ENCODE measurements at regions not wholly inside any gene's neighbourhood (a gene's known extent, or its start where the extent isn't known, plus 50 kb on each side); places are given as distances from the start of the nearest gene placed in this dataset.
"Not testable (repeated sequence)": the region's sequence is repeated elsewhere in the genome, so short reads cannot be mapped to it uniquely, and the experiment has no call there.

GRCh38 chr16:13848795-13849194 is 71.2 kb upstream of the ERCC4 start:
- H3K36me3 Mint-ChIP-seq: no peaks in the 10 kb centered on the region
- peaks cover 8 to 13% of the 10 kb centered on the region in 2 donors for H3K27me3 Mint-ChIP-seq
- ChIA-PET CTCF (ENCODE audit: partially characterized antibody) (interaction anchor here (0.6 kb wide), 1 partner anchor 43 kb away, joined by 3 read pairs; no protein-coding TSS in a partner anchor), POLR2A (ENCODE audit: partially characterized antibody) (no interaction called here)
- H3K9me3 ChIP-seq (ENCODE audit: control insufficient read depth in 1 of 2, low read length in 2 of 2): no peaks in the 10 kb centered on the region
- no peak overlapping the region for H3K4me3 Mint-ChIP-seq
- intact Hi-C loops (cut with micrococcal nuclease): no loop called here
- no peaks in the 10 kb centered on the region for H3K4me1 ChIP-seq (ENCODE audit: insufficient read depth, low read length)
- no peak overlapping the region for H3K4me3 ChIP-seq (ENCODE audit: low read length in 2 of 2)
- no peak overlapping the region for H3K27ac Mint-ChIP-seq
- DNase-seq: no peak
- H3K27ac ChIP-seq (ENCODE audit: low read depth, low read length): no peak overlapping the region
- H3K4me1 Mint-ChIP-seq: no peaks in the 10 kb centered on the region
- peaks cover 0 to 8% (median 3%) of the 10 kb centered on the region in 8 donors for H3K9me3 Mint-ChIP-seq
- no peaks in the 10 kb centered on the region for H3K36me3 ChIP-seq (ENCODE audit: insufficient read depth, low read length)
- H3K27me3 ChIP-seq (ENCODE audit: insufficient read depth, low read length): no peaks in the 10 kb centered on the region

DNA sequence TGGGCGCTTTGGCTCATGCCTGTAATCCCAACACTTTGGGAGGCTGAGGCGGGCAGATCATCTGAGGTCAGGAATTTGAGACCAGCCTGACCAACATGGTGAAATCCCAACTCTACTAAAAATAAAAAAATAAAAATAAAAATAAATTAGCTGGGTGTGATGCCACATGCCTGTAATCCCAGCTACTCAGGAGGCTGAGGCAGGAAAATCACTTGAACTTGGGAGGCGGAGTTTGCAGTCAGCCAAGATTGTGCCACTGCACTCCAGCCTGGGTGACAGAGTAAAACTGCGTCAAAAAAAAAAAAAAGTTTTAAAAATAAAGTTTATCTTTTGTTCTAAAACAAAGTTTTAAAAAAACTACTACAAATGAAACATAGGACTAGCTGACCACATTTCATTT is 69.8 kb upstream of the ERCC4 start:
- H3K4me1 Mint-ChIP-seq; H3K27ac ChIP-seq (ENCODE audit: low read depth, low read length); CTCF ChIA-PET (ENCODE audit: partially characterized antibody); H3K36me3 ChIP-seq (ENCODE audit: insufficient read depth, low read length); H3K9me3 ChIP-seq (ENCODE audit: control insufficient read depth in 1 of 2, low read length in 2 of 2); POLR2A ChIA-PET (ENCODE audit: partially characterized antibody); H3K27ac Mint-ChIP-seq; H3K27me3 ChIP-seq (ENCODE audit: insufficient read depth, low read length); intact Hi-C loops (cut with micrococcal nuclease); H3K36me3 Mint-ChIP-seq; H3K4me3 ChIP-seq (ENCODE audit: low read length in 2 of 2); H3K4me1 ChIP-seq (ENCODE audit: insufficient read depth, low read length); DNase-seq; H3K9me3 Mint-ChIP-seq; H3K4me3 Mint-ChIP-seq: not testable (repeated sequence)
- H3K27me3 Mint-ChIP-seq: peaks cover 8 to 15% of the 10 kb centered on the region in 2 donors

DNA sequence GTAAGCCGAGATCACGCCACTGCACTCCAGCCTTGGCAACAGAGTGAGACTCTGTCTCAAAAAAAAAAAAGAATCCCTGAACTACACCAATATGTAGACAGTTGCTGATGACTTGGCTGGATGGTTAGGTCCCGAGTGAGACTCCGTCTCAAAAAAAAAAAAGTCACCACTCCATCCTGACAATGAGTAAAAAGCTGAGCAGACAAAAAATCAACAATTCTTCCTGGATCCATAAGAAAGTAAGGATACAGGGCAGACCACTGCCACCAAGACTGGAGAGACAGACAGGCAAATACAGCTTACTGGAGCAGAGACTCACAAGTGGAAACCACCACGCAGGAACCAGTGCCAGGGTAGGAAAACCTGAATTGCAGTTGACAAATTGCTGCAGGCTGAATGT is 67.1 kb upstream of the ERCC4 start:
- no peaks in the 10 kb centered on the region for H3K27me3 ChIP-seq (ENCODE audit: insufficient read depth, low read length)
- H3K36me3 ChIP-seq (ENCODE audit: insufficient read depth, low read length): no peaks in the 10 kb centered on the region
- DNase-seq: no peak
- H3K9me3 Mint-ChIP-seq: peaks cover 0 to 8% (median 0%) of the 10 kb centered on the region in 8 donors
- ChIA-PET CTCF (ENCODE audit: partially characterized antibody) (interaction anchor here (1.7 kb wide), 1 partner anchor 12 kb away, joined by 5 read pairs; no protein-coding TSS in a partner anchor), POLR2A (ENCODE audit: partially characterized antibody) (no interaction called here)
- H3K27ac ChIP-seq (ENCODE audit: low read depth, low read length): no peak overlapping the region
- no peaks in the 10 kb centered on the region for H3K9me3 ChIP-seq (ENCODE audit: control insufficient read depth in 1 of 2, low read length in 2 of 2)
- no peak overlapping the region for H3K4me3 Mint-ChIP-seq
- H3K4me1 Mint-ChIP-seq: no peaks in the 10 kb centered on the region
- no peak overlapping the region for H3K4me3 ChIP-seq (ENCODE audit: low read length in 2 of 2)
- intact Hi-C loops (cut with micrococcal nuclease): no loop called here
- no peaks in the 10 kb centered on the region for H3K36me3 Mint-ChIP-seq
- H3K27me3 Mint-ChIP-seq: peaks cover 12 to 13% of the 10 kb centered on the region in 2 donors
- no peak overlapping the region for H3K27ac Mint-ChIP-seq
- H3K4me1 ChIP-seq (ENCODE audit: insufficient read depth, low read length): no peaks in the 10 kb centered on the region

- Mint-ChIP-seq H3K4me1 (no peaks in the 10 kb centered on the region), H3K27ac (no peak overlapping the region), H3K27me3 (peaks cover 6 to 19% of the 10 kb centered on the region in 2 donors), H3K36me3 (no peaks in the 10 kb centered on the region), H3K9me3 (peaks cover 0 to 12% (median 0%) of the 10 kb centered on the region in 8 donors), H3K4me3 (no peak overlapping the region)
- ChIA-PET POLR2A (ENCODE audit: partially characterized antibody) (no interaction called here), CTCF (ENCODE audit: partially characterized antibody) (no interaction called here)
- Histone ChIP-seq H3K4me1 (ENCODE audit: insufficient read depth, low read length) (no peaks in the 10 kb centered on the region), H3K36me3 (ENCODE audit: insufficient read depth, low read length) (no peaks in the 10 kb centered on the region), H3K27ac (ENCODE audit: low read depth, low read length) (no peak overlapping the region), H3K27me3 (ENCODE audit: insufficient read depth, low read length) (no peaks in the 10 kb centered on the region), H3K9me3 (ENCODE audit: control insufficient read depth in 1 of 2, low read length in 2 of 2) (no peaks in the 10 kb centered on the region), H3K4me3 (ENCODE audit: low read length in 2 of 2) (no peak overlapping the region)
- intact Hi-C loops (cut with micrococcal nuclease): no loop called here
- DNase-seq: no peak
These were observed 63.6 kb upstream of the ERCC4 start for GRCh38 chr16:13856398-13856797.

DNA sequence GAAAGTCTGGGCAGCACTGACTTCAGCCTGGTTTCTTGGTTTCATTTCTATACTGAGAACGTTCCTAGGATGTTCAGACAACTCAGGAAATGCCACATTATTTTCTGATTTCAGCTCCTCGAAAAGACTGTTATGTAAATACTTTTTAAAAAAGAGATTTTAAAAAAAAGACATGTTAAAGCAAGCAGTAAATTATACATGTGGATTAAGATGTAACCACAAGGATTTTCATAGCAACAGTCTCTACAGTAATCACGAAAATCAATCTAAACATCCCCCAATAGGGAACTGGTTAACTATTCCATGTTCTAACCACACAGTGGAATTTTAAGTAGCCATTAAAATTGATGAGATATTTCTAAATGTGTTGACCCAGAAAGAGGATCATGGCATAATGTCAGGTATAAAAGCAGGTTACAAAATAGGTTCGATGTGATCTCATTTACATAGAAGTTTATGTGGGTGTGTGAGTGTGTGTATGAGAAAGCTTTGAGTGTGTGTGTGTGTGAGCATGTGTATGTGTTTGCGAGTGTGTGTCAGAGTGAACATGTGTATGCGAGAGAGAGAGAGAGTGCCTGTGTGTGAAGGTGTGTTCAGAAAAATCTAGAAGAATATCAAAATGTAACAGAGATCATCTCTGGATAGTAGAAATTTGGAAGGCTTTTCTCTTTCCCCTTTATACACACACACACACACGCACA is 63.0 kb upstream of the ERCC4 start:
- H3K36me3 ChIP-seq (ENCODE audit: insufficient read depth, low read length): no peaks in the 10 kb centered on the region
- H3K36me3 Mint-ChIP-seq: no peaks in the 10 kb centered on the region
- no peak overlapping the region for H3K4me3 ChIP-seq (ENCODE audit: low read length in 2 of 2)
- H3K27ac Mint-ChIP-seq: no peak overlapping the region
- POLR2A ChIA-PET (ENCODE audit: partially characterized antibody): no interaction called here
- H3K4me3 Mint-ChIP-seq: no peak overlapping the region
- H3K9me3 Mint-ChIP-seq: peaks cover 0 to 11% (median 0%) of the 10 kb centered on the region in 8 donors
- CTCF ChIA-PET (ENCODE audit: partially characterized antibody): no interaction called here
- H3K4me1 Mint-ChIP-seq: no peaks in the 10 kb centered on the region
- H3K9me3 ChIP-seq (ENCODE audit: control insufficient read depth in 1 of 2, low read length in 2 of 2): no peaks in the 10 kb centered on the region
- H3K4me1 ChIP-seq (ENCODE audit: insufficient read depth, low read length): no peaks in the 10 kb centered on the region
- peaks cover 6 to 19% of the 10 kb centered on the region in 2 donors for H3K27me3 Mint-ChIP-seq
- intact Hi-C loops (cut with micrococcal nuclease): no loop called here
- H3K27me3 ChIP-seq (ENCODE audit: insufficient read depth, low read length): no peaks in the 10 kb centered on the region
- no peak overlapping the region for H3K27ac ChIP-seq (ENCODE audit: low read depth, low read length)
- DNase-seq: no peak

- CTCF ChIA-PET (ENCODE audit: partially characterized antibody): no interaction called here
- H3K27me3 Mint-ChIP-seq: peaks cover 10 to 22% of the 10 kb centered on the region in 2 donors
These were observed 60.9 kb upstream of the ERCC4 start for GRCh38 chr16:13858873-13859580.

DNA sequence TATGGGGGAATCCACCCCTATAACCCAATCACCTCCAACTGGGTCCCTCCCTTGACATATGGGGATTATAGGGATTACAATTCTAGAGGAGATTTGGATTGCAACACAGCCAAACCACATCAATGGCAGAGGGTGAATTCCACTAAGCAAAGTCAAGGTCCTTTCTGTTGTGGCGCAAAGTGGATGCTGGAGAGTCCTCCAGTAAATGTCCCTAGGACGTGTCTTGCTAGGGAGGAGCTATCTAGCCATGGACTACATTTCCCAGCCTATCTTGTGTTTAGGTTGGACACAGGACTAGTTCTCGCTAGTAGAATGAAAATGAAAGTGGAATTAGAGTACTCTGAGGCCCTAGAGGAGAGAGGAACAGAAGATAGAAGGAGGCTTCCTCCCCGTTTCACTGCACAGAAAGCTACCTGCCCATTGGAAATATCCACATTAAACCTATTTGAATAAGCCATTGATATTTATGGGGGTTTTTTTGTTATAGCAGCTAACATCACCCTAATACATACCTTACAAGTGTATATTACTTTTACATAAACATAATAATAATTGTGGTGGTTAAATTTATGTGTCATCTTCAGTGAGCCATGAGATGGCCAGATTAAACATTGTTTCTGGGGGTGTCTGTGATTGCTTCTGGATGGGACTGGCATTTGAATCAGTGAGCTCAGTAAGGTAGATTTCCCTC is 56.7 kb upstream of the ERCC4 start:
- H3K27me3 ChIP-seq (ENCODE audit: insufficient read depth, low read length): no peaks in the 10 kb centered on the region
- ChIA-PET POLR2A (ENCODE audit: partially characterized antibody) (no interaction called here), CTCF (ENCODE audit: partially characterized antibody) (no interaction called here)
- no peak overlapping the region for H3K27ac ChIP-seq (ENCODE audit: low read depth, low read length)
- Mint-ChIP-seq H3K4me3 (no peak overlapping the region), H3K36me3 (no peaks in the 10 kb centered on the region), H3K9me3 (peaks cover 0 to 5% (median 3%) of the 10 kb centered on the region in 8 donors), H3K4me1 (peaks cover 0 to 2% (median 0%) of the 10 kb centered on the region in 4 donors), H3K27me3 (peaks cover 15 to 22% of the 10 kb centered on the region in 2 donors), H3K27ac (no peak overlapping the region)
- H3K4me3 ChIP-seq (ENCODE audit: low read length in 2 of 2): no peak overlapping the region
- no peaks in the 10 kb centered on the region for H3K36me3 ChIP-seq (ENCODE audit: insufficient read depth, low read length)
- no peaks in the 10 kb centered on the region for H3K9me3 ChIP-seq (ENCODE audit: control insufficient read depth in 1 of 2, low read length in 2 of 2)
- no peak for DNase-seq
- intact Hi-C loops (cut with micrococcal nuclease): no loop called here
- H3K4me1 ChIP-seq (ENCODE audit: insufficient read depth, low read length): no peaks in the 10 kb centered on the region

More at GRCh38 chr16:13858873-13859580, 60.9 kb upstream of the ERCC4 start:
- DNase-seq: no peak
- Histone ChIP-seq H3K27me3 (ENCODE audit: insufficient read depth, low read length) (no peaks in the 10 kb centered on the region), H3K27ac (ENCODE audit: low read depth, low read length) (no peak overlapping the region), H3K4me3 (ENCODE audit: low read length in 2 of 2) (no peak overlapping the region), H3K4me1 (ENCODE audit: insufficient read depth, low read length) (no peaks in the 10 kb centered on the region), H3K36me3 (ENCODE audit: insufficient read depth, low read length) (no peaks in the 10 kb centered on the region), H3K9me3 (ENCODE audit: control insufficient read depth in 1 of 2, low read length in 2 of 2) (no peaks in the 10 kb centered on the region)
- no peaks in the 10 kb centered on the region for H3K36me3 Mint-ChIP-seq
- no peak overlapping the region for H3K4me3 Mint-ChIP-seq
- intact Hi-C loops (cut with micrococcal nuclease): no loop called here
- H3K4me1 Mint-ChIP-seq: peaks cover 0 to 2% (median 0%) of the 10 kb centered on the region in 4 donors
- POLR2A ChIA-PET (ENCODE audit: partially characterized antibody): no interaction called here
- no peak overlapping the region for H3K27ac Mint-ChIP-seq
- peaks cover 0 to 10% (median 2%) of the 10 kb centered on the region in 8 donors for H3K9me3 Mint-ChIP-seq
